ENCODE measurements at regions not wholly inside any gene's neighbourhood (a gene's known extent, or its start where the extent isn't known, plus 50 kb on each side); places are given as distances from the start of the nearest gene placed in this dataset.

DNA sequence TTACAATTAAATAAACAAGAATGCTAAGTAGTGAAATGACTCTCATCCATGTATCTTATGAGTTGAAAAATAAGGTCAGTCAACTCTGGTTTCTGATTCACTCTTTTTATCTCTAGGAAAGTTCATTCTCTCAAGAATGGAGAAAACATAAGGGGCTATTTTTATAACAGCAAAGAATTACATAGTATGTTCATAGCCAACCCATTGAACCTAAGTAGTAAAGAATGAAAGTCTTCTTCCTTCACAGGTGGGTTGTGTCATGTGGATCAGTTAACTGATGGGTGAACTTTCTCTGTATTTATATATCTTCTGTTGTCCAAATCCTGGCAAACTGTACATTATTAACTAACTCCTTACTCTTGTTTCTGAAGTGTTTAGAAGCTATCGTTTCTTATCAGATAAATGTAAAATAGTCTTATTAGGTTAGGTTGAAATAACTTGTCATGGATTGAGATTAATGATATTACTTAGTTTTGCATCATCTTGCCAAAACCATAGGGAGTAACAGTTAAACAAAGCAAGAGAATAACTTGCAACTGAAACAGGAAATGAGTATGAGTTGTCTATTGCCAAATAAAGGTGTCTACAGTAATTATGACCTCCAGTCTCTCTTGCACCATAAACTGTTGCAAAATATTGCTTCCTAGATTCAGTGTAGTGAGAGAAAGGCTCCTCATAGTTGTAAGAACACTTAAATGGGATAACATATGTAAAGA, 86.8 kb downstream of the ANKRD7 start:
- Histone ChIP-seq H3K9me3 (peaks cover 4% of the 10 kb centered on the region), H3K27ac (no peak overlapping the region), H3K27me3 (ENCODE audit: insufficient read depth in 3 of 3, low read length in 2 of 3) (no peaks in the 10 kb centered on the region), H3K36me3 (ENCODE audit: insufficient read depth in 1 of 2, low read depth in 1 of 2) (no peaks in the 10 kb centered on the region), H3K4me1 (no peaks in the 10 kb centered on the region), H3K4me3 (no peak overlapping the region)
- intact Hi-C loops (cut with DNase I): no loop called here
- ATAC-seq: no peak
- DNase-seq: no peak
- WGBS, 3 donors: 25 to 67% (median 54%) methylated on average over 1 of the region's 1 CpG
- TF ChIP-seq, protein P1, sequence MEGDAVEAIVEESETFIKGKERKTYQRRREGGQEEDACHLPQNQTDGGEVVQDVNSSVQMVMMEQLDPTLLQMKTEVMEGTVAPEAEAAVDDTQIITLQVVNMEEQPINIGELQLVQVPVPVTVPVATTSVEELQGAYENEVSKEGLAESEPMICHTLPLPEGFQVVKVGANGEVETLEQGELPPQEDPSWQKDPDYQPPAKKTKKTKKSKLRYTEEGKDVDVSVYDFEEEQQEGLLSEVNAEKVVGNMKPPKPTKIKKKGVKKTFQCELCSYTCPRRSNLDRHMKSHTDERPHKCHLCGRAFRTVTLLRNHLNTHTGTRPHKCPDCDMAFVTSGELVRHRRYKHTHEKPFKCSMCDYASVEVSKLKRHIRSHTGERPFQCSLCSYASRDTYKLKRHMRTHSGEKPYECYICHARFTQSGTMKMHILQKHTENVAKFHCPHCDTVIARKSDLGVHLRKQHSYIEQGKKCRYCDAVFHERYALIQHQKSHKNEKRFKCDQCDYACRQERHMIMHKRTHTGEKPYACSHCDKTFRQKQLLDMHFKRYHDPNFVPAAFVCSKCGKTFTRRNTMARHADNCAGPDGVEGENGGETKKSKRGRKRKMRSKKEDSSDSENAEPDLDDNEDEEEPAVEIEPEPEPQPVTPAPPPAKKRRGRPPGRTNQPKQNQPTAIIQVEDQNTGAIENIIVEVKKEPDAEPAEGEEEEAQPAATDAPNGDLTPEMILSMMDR (IDR thresholded peaks at IDR 0.05): no peak

DNA sequence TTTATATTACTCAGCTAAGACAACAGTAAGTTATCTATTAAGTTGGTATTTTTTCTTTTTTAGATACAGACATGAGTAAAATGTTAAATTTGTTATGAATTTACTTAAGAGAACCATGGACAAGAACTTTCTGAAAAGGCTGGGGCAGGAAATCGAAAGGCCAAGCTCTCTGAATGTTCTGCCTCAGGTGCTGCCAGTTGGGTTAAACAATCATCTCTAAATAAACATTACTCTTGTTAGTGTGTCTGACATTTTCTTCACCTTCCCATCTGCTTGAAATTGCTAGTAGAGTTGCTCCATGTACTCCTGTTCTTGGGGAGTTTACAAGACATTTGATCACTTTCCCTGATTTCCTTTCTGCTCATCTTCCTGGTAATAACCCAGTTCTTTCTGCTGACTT, 87.5 kb downstream of the ANKRD7 start:
- Histone ChIP-seq H3K27ac (no peak overlapping the region), H3K9me3 (peaks cover 4% of the 10 kb centered on the region), H3K4me1 (no peaks in the 10 kb centered on the region), H3K36me3 (ENCODE audit: insufficient read depth in 1 of 2, low read depth in 1 of 2) (no peaks in the 10 kb centered on the region), H3K4me3 (no peak overlapping the region), H3K27me3 (ENCODE audit: insufficient read depth in 3 of 3, low read length in 2 of 3) (no peaks in the 10 kb centered on the region)
- ATAC-seq: no peak
- intact Hi-C loops (cut with DNase I): no loop called here
- DNase-seq: no peak
- WGBS, 3 donors: 48 to 88% (median 67%) methylated on average over 1 of the region's 1 CpG
- TF ChIP-seq, protein P1 (IDR thresholded peaks at IDR 0.05): no peak

DNA sequence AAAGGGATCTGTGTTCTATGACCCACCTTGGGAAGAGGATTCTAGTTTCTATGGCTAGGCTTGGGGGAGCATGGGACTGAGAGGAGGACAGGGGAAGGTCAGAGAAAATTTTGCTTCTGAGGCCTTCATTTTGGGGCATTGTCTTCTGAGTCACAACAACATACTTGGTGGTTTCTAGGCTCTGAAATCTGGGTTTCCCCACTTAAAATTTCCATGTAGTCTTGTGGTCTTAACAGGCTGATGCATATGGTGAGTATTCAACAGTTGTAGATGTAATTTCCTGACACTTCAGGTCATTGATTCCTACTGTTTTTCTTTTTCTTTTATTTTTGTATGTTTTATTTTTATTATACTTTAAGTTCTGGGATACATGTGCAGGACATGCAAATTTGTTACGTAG, 88.5 kb downstream of the ANKRD7 start:
- WGBS, 3 donors: 98 to 100% (median 100%) methylated on average over 1 of the region's 1 CpG

DNA sequence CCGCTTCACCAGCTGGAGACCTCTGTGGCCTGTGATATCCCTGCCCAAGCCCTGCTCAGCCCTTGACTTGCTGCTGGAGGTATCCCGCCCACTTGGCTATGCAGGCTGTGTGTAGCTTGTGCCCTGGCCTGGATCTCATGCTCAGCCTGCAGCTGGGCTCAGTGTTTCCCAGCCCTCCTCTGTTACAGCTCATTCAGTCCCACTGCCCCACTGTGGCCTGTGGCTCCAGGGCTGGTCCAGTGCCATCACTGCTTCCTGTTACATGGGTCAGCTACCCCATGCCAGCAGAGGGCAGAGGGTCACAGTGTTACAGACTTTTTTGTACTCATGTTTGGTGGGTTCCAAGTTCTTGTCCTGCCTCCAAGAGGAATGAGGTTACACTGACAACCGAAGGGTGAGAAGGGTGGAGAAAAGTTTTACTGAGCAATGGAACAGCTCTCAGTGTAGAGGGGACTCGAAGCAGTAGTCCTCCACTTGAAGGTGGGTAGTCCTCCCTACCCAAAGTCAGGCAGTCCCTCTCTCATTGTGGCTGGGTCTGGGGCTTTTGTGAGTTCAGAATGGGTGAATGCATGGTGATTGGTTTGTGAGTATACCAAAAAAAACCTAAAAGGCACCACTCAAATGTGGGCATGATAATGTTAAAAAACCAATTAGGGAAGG, 100.4 kb downstream of the ANKRD7 start:
- no peak overlapping the region for H3K4me3 ChIP-seq
- no peaks in the 10 kb centered on the region for H3K4me1 ChIP-seq
- TF ChIP-seq, protein P1 (IDR thresholded peaks at IDR 0.05): no peak
- intact Hi-C loops (cut with DNase I): no loop called here
- no peaks in the 10 kb centered on the region for H3K9me3 ChIP-seq
- ATAC-seq (no peak), DNase-seq (no peak)
- WGBS, 3 donors: 60 to 79% (median 65%) methylated on average over 4 of the region's 4 CpGs
- H3K27ac ChIP-seq: no peak overlapping the region
- no peaks in the 10 kb centered on the region for H3K27me3 ChIP-seq (ENCODE audit: insufficient read depth in 3 of 3, low read length in 2 of 3)
- no peaks in the 10 kb centered on the region for H3K36me3 ChIP-seq (ENCODE audit: insufficient read depth in 1 of 2, low read depth in 1 of 2)

More for the DNA sequence above, 88.5 kb downstream of the ANKRD7 start:
- H3K9me3 ChIP-seq: peaks cover 4% of the 10 kb centered on the region
- H3K4me3 ChIP-seq: no peak overlapping the region
- no peaks in the 10 kb centered on the region for H3K36me3 ChIP-seq (ENCODE audit: insufficient read depth in 1 of 2, low read depth in 1 of 2)
- no peak overlapping the region for H3K27ac ChIP-seq
- no peak for DNase-seq
- H3K4me1 ChIP-seq: no peaks in the 10 kb centered on the region
- no peak for ATAC-seq
- TF ChIP-seq, protein P1 (IDR thresholded peaks at IDR 0.05): no peak
- H3K27me3 ChIP-seq (ENCODE audit: insufficient read depth in 3 of 3, low read length in 2 of 3): no peaks in the 10 kb centered on the region
- intact Hi-C loops (cut with DNase I): no loop called here
